GM23338 (cell line): ENCODE measurements at regions not wholly inside any gene's neighbourhood (a gene's known extent, or its start where the extent isn't known, plus 50 kb on each side); places are given as distances from the start of the nearest gene placed in this dataset.

ENCODE experiments used
- ATAC-seq: fragments of 200-7000 bp; cut with Tn5 transposase; 3 replicates; pipeline ENCODE4 v1.9.1; 2020
- DNase-seq: peaks from one replicate; pipeline ENCODE4 v3.0.0-alpha.2; 2015; ENCODE audit warnings: low spot score
- H2AFZ ChIP-seq: fragments of 200-600 bp; sonication (generic); 2 replicates; pipeline ENCODE4 v1.8.0; 2016; ENCODE audit warnings: antibody characterized with exemption, mild to moderate bottlenecking, moderate library complexity
- H3F3A ChIP-seq: fragments of 200-600 bp; sonication (generic); replicated peaks from 2 replicates; pipeline ENCODE4 v1.8.0; 2017; ENCODE audit warnings: antibody characterized with exemption, mixed run types, low read depth
- H3K27ac ChIP-seq: fragments of 200-600 bp; sonication (generic); 2 replicates; pipeline ENCODE4 v1.6.1; 2016; ENCODE audit warnings: low read depth
- H3K27me3 ChIP-seq: fragments of 200-600 bp; sonication (generic); 2 replicates; pipeline ENCODE4 v1.8.0; 2016; ENCODE audit warnings: mild to moderate bottlenecking, mixed run types, moderate library complexity; ENCODE audit not compliant: insufficient read depth
- H3K36me3 ChIP-seq: fragments of 200-600 bp; sonication (generic); 2 replicates; pipeline ENCODE4 v1.8.0; 2016; ENCODE audit warnings: mild to moderate bottlenecking; ENCODE audit not compliant: insufficient read depth
- H3K4me1 ChIP-seq: fragments of 200-600 bp; sonication (generic); 2 replicates; pipeline ENCODE4 v1.8.0; 2016; ENCODE audit warnings: mild to moderate bottlenecking, moderate library complexity; ENCODE audit not compliant: insufficient read depth
- H3K4me2 ChIP-seq: fragments of 200-600 bp; sonication (generic); 2 replicates; pipeline ENCODE4 v1.7.1; 2017; ENCODE audit warnings: mixed run types
- H3K4me3 ChIP-seq: fragments of 200-600 bp; sonication (generic); 2 replicates; pipeline ENCODE4 v1.6.1; 2016; ENCODE audit warnings: mixed run types
- H3K79me2 ChIP-seq: fragments of 200-600 bp; sonication (generic); replicated peaks from 2 replicates; pipeline ENCODE4 v1.8.0; 2017; ENCODE audit warnings: mild to moderate bottlenecking; ENCODE audit not compliant: insufficient read depth
- H3K9me2 ChIP-seq: fragments of 200-600 bp; sonication (generic); 2 replicates; pipeline ENCODE4 v1.8.0; 2017; ENCODE audit not compliant: insufficient read depth
- H4K20me1 ChIP-seq: fragments of 200-600 bp; sonication (generic); replicated peaks from 2 replicates; pipeline ENCODE4 v1.8.0; 2017; ENCODE audit warnings: mild to moderate bottlenecking; ENCODE audit not compliant: insufficient read depth
- H3K27ac Mint-ChIP-seq: 2 replicates; pipeline ENCODE4 v1.8.0; 2020; ENCODE audit warnings: inconsistent platforms, mild to moderate bottlenecking, moderate library complexity, mixed read lengths
- H3K27me3 Mint-ChIP-seq: 3 replicates; pipeline ENCODE4 v1.8.0; 2022; ENCODE audit warnings: low read depth, mild to moderate bottlenecking, moderate library complexity, mixed read lengths, inconsistent platforms; ENCODE audit not compliant: insufficient read depth, poor library complexity
- H3K36me3 Mint-ChIP-seq: 3 replicates; pipeline ENCODE4 v1.8.0; 2021; ENCODE audit warnings: low read depth, mild to moderate bottlenecking, inconsistent platforms, moderate library complexity, mixed read lengths
- H3K4me1 Mint-ChIP-seq: 3 replicates; pipeline ENCODE4 v1.8.0; 2020; ENCODE audit warnings: mild to moderate bottlenecking, inconsistent platforms, mixed read lengths
- H3K4me3 Mint-ChIP-seq: 3 replicates; pipeline ENCODE4 v1.8.0; 2021; ENCODE audit warnings: moderate library complexity, mild to moderate bottlenecking, inconsistent platforms, mixed read lengths
- H3K9me3 Mint-ChIP-seq: 3 replicates; pipeline ENCODE4 v1.8.0; 2020; ENCODE audit warnings: moderate library complexity, mild to moderate bottlenecking, inconsistent platforms, mixed read lengths
- CREB1 ChIP-seq: fragments of 250-450 bp; sonication (Bioruptor Pico); IDR thresholded peaks from 2 replicates; pipeline ENCODE4 v1.5.0; 2020; ENCODE audit warnings: low read depth, mild to moderate bottlenecking, moderate library complexity
- CTCF ChIP-seq, 2 experiments: fragments of 200-600 bp in 1 of 2; sonication (generic) in 1 of 2; conservative IDR thresholded peaks; 2 replicates each; pipeline versions ENCODE4 v1.5.1 to v1.6.1; 2016 to 2017; ENCODE audit warnings: antibody characterized with exemption in 2 of 2, low read depth in 2 of 2, mild to moderate bottlenecking in 2 of 2, moderate library complexity in 1 of 2
- ETS1 ChIP-seq: IDR thresholded peaks from 2 replicates; pipeline ENCODE4 v1.6.1; 2016; ENCODE audit warnings: antibody characterized with exemption
- EZH2 ChIP-seq: fragments of 200-600 bp; sonication (generic); IDR thresholded peaks from one replicate; pipeline ENCODE4 v1.8.0; 2017; ENCODE audit warnings: antibody characterized with exemption, mild to moderate bottlenecking, low read depth; ENCODE audit not compliant: unreplicated experiment
- EZH2phosphoT487 ChIP-seq: fragments of 200-600 bp; sonication (generic); IDR thresholded peaks from one replicate; pipeline ENCODE4 v1.8.1; 2018; ENCODE audit warnings: antibody characterized with exemption; ENCODE audit not compliant: unreplicated experiment
- JUNB ChIP-seq: IDR thresholded peaks from one replicate; pipeline ENCODE4 v1.6.1; 2016; ENCODE audit warnings: antibody characterized with exemption; ENCODE audit not compliant: unreplicated experiment
- NANOG ChIP-seq: IDR thresholded peaks from 2 replicates; pipeline ENCODE4 v1.6.1; 2016; ENCODE audit warnings: antibody characterized with exemption, borderline replicate concordance
- POLR2AphosphoS5 ChIP-seq: IDR thresholded peaks from 2 replicates; pipeline ENCODE4 v1.6.1; 2016; ENCODE audit warnings: antibody characterized with exemption, low read depth
- REST ChIP-seq: IDR thresholded peaks from one replicate; pipeline ENCODE4 v1.6.1; 2018; ENCODE audit warnings: antibody characterized with exemption; ENCODE audit not compliant: unreplicated experiment
- STAT1 ChIP-seq: IDR thresholded peaks from one replicate; pipeline ENCODE4 v1.6.1; 2016; ENCODE audit warnings: antibody characterized with exemption; ENCODE audit not compliant: unreplicated experiment
- ZNF114 ChIP-seq: fragments of 250-450 bp; sonication (Bioruptor Pico); IDR thresholded peaks from 2 replicates; pipeline ENCODE4 v1.5.0; 2020; ENCODE audit warnings: mild to moderate bottlenecking, moderate library complexity
- ZNF331 ChIP-seq: fragments of 250-450 bp; sonication (Bioruptor Pico); IDR thresholded peaks from 2 replicates; pipeline ENCODE4 v1.5.0; 2020; ENCODE audit warnings: low read depth, mild to moderate bottlenecking, moderate library complexity
- ZNF462 ChIP-seq: fragments of 250-450 bp; sonication (Bioruptor Pico); IDR thresholded peaks from 2 replicates; pipeline ENCODE4 v1.5.0; 2020; ENCODE audit warnings: mild to moderate bottlenecking, moderate library complexity

- H3K9me3 Mint-ChIP-seq, result no peaks in the 10 kb centered on the region
- Histone ChIP-seq H2AFZ (no peak overlapping the region), H3K4me3 (no peak overlapping the region), H3K4me1 (no peaks in the 10 kb centered on the region), H3K9me2 (no peaks in the 10 kb centered on the region), H3K27ac (no peak overlapping the region), H3K79me2 (no peaks in the 10 kb centered on the region), H3F3A (no peaks in the 10 kb centered on the region), H4K20me1 (no peaks in the 10 kb centered on the region), H3K4me2 (no peak overlapping the region), H3K27me3 (no peaks in the 10 kb centered on the region), H3K36me3 (no peaks in the 10 kb centered on the region)
- no peak for ATAC-seq
- H3K27ac Mint-ChIP-seq, result no peak overlapping the region
- H3K4me3 Mint-ChIP-seq, result no peak overlapping the region
- H3K36me3 Mint-ChIP-seq, result no peaks in the 10 kb centered on the region
- H3K4me1 Mint-ChIP-seq, result no peaks in the 10 kb centered on the region
- no peak for DNase-seq
- peaks cover 1% of the 10 kb centered on the region for H3K27me3 Mint-ChIP-seq
- TF ChIP-seq EZH2phosphoT487, result no peak
- no peak for TF ChIP-seq POLR2AphosphoS5
- TF ChIP-seq ZNF114 (CRISPR knock-in tag), result no peak
- TF ChIP-seq JUNB, result no peak
- no peak for TF ChIP-seq ZNF462 (CRISPR knock-in tag)
- no peak for TF ChIP-seq NANOG
- TF ChIP-seq ETS1, result no peak
- no peak for TF ChIP-seq ZNF331
- no peak for TF ChIP-seq EZH2
- TF ChIP-seq CTCF (conservative IDR thresholded peaks at IDR 0.05; ENCODE audit: low read depth in 2 of 2), result no peak
- no peak for TF ChIP-seq STAT1
- no peak for TF ChIP-seq CREB1 (CRISPR knock-in tag)
- TF ChIP-seq REST, result no peak
These were observed 454.2 kb upstream of the SLC35B3 start for GRCh38 chr6:8889514-8889913.
